OCI-LY1 (cell line): ENCODE measurements at regions not wholly inside any gene's neighbourhood (a gene's known extent, or its start where the extent isn't known, plus 50 kb on each side); places are given as distances from the start of the nearest gene placed in this dataset.

Experiments used
- H2AFZ ChIP-seq: fragments of 200-600 bp; sonication (generic), shearing (Covaris generic); 2 replicates; pipeline ENCODE4 v1.6.0; 2014; ENCODE audit warnings: antibody characterized with exemption, mild to moderate bottlenecking, low read length
- H3F3A ChIP-seq: fragments of 200-600 bp; sonication (generic), shearing (Covaris generic); 2 replicates; pipeline ENCODE4 v1.6.0; 2014; ENCODE audit warnings: mild to moderate bottlenecking, antibody characterized with exemption, low read length, moderate library complexity; ENCODE audit not compliant: insufficient read depth
- H3K27ac ChIP-seq: fragments of 200-600 bp; sonication (generic); 2 replicates; pipeline ENCODE4 v1.5.1; 2014; ENCODE audit warnings: low read length, mixed run types, mild to moderate bottlenecking, low read depth; ENCODE audit not compliant: poor library complexity, severe bottlenecking
- H3K27me3 ChIP-seq: fragments of 200-600 bp; sonication (generic); 2 replicates; pipeline ENCODE4 v1.6.0; 2014; ENCODE audit warnings: antibody characterized with exemption, mild to moderate bottlenecking, low read length, moderate library complexity; ENCODE audit not compliant: insufficient read depth
- H3K36me3 ChIP-seq: fragments of 200-600 bp; sonication (generic); 2 replicates; pipeline ENCODE4 v1.6.1; 2014; ENCODE audit warnings: mild to moderate bottlenecking, antibody characterized with exemption, low read length, moderate library complexity, mixed read lengths; ENCODE audit not compliant: insufficient read depth
- H3K4me1 ChIP-seq: fragments of 200-600 bp; sonication (generic); 2 replicates; pipeline ENCODE4 v1.5.1; 2014; ENCODE audit warnings: mild to moderate bottlenecking, low read length, moderate library complexity; ENCODE audit not compliant: insufficient read depth, severe bottlenecking
- H3K4me2 ChIP-seq: fragments of 200-600 bp; sonication (generic), shearing (Covaris generic); 2 replicates; pipeline ENCODE4 v1.6.1; 2014; ENCODE audit warnings: low read length
- H3K4me3 ChIP-seq: fragments of 200-600 bp; sonication (generic); 2 replicates; pipeline ENCODE4 v1.5.1; 2014; ENCODE audit warnings: low read length, low read depth, mild to moderate bottlenecking, mixed read lengths; ENCODE audit not compliant: poor library complexity, severe bottlenecking
- H3K79me2 ChIP-seq: fragments of 200-600 bp; shearing (Covaris generic); 2 replicates; pipeline ENCODE4 v1.6.1; 2016; ENCODE audit warnings: mixed run types, low read length, mixed read lengths; ENCODE audit not compliant: insufficient read depth
- H3K9ac ChIP-seq: fragments of 200-600 bp; sonication (generic), shearing (Covaris generic); 2 replicates; pipeline ENCODE4 v1.6.1; 2014; ENCODE audit warnings: mild to moderate bottlenecking, low read length, mixed read lengths
- H3K9me2 ChIP-seq: fragments of 200-600 bp; sonication (generic), shearing (Covaris generic); 2 replicates; pipeline ENCODE4 v1.6.1; 2014; ENCODE audit warnings: low read depth, mild to moderate bottlenecking, low read length, mixed read lengths
- H3K9me3 ChIP-seq: fragments of 200-600 bp; shearing (Covaris generic); 2 replicates; pipeline ENCODE4 v1.6.1; 2014; ENCODE audit warnings: low read length, mixed read lengths
- H4K20me1 ChIP-seq: fragments of 200-600 bp; sonication (generic), shearing (Covaris generic); 2 replicates; pipeline ENCODE4 v1.6.0; 2016; ENCODE audit warnings: mild to moderate bottlenecking, low read length; ENCODE audit not compliant: insufficient read depth
- EZH2 ChIP-seq: fragments of 200-600 bp; sonication (generic), shearing (Covaris generic); IDR thresholded peaks from 2 replicates; pipeline ENCODE4 v1.8.0; 2017; ENCODE audit warnings: borderline replicate concordance, mixed run types, mild to moderate bottlenecking, antibody characterized with exemption, low read length, moderate library complexity, mixed read lengths
- TF ChIP-seq, protein P1 (sequence below): fragments of 200-600 bp; sonication (generic), shearing (Covaris generic); IDR thresholded peaks from 2 replicates; pipeline ENCODE4 v1.5.1; 2017; ENCODE audit warnings: mild to moderate bottlenecking, antibody characterized with exemption, low read length, moderate library complexity, mixed read lengths

DNA sequence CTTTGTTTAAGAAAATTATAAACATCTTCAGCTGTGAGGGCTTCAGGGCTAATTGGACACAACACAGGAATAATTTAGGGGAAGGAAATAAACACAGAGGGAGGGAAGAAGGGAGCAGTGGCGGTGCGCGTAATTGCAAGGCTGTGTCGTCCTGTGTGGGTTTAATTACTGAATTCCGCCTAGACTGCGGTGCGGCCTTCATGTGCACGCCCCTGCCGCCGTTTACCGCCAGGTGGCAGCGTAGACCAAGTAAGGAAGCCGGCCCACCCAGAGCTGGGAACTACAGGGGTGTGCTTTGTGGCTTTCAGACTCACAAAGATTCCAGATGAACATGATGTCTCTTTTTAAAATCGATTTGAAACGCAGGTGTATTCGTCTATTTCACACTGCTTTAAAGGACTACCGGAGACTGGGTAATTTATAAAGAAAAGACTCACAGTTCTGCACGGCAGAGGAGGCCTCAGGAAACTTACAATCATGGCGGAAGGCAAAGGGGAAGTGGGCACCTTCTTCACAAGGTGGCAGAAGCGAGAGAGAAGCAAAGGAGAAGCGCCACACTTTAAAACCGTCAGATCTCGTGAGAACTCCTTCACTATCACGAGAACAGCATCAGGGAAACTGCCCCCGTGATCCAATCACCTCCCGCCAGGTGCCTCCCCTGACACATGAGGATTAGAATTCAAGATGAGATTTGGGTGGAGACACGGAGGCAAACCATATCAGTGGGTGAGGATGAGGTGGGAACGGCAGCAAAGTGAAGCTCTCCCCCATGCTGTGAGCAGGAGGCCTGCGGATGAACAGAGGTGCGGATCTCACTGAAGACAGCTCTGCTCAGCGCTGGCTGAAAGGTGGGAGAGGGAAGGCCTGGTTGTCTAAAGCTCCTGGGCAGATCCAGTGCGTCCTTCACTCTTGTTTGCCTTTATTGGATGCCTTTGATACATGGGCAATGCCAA is 222.0 kb upstream of the PDE10A start:
- Histone ChIP-seq H3K9ac (no peak overlapping the region; the same call in 1 of the 2 replicates), H3K4me2 (peak overlapping the region; percentile 43), H3K27me3 (no peaks in the 10 kb centered on the region; the same call in 1 of the 2 replicates), H3K4me1 (peaks cover 8% of the 10 kb centered on the region), H3K79me2 (no peaks in the 10 kb centered on the region), H4K20me1 (no peaks in the 10 kb centered on the region), H3F3A (no peaks in the 10 kb centered on the region), H3K9me2 (no peaks in the 10 kb centered on the region), H2AFZ (peak overlapping the region; percentile 98), H3K4me3 (peak overlapping the region; percentile 34), H3K9me3 (no peaks in the 10 kb centered on the region), H3K27ac (no peak overlapping the region), H3K36me3 (no peaks in the 10 kb centered on the region)
- TF ChIP-seq, protein P1, sequence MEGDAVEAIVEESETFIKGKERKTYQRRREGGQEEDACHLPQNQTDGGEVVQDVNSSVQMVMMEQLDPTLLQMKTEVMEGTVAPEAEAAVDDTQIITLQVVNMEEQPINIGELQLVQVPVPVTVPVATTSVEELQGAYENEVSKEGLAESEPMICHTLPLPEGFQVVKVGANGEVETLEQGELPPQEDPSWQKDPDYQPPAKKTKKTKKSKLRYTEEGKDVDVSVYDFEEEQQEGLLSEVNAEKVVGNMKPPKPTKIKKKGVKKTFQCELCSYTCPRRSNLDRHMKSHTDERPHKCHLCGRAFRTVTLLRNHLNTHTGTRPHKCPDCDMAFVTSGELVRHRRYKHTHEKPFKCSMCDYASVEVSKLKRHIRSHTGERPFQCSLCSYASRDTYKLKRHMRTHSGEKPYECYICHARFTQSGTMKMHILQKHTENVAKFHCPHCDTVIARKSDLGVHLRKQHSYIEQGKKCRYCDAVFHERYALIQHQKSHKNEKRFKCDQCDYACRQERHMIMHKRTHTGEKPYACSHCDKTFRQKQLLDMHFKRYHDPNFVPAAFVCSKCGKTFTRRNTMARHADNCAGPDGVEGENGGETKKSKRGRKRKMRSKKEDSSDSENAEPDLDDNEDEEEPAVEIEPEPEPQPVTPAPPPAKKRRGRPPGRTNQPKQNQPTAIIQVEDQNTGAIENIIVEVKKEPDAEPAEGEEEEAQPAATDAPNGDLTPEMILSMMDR = peak; percentile 90
- no peak for TF ChIP-seq EZH2

DNA sequence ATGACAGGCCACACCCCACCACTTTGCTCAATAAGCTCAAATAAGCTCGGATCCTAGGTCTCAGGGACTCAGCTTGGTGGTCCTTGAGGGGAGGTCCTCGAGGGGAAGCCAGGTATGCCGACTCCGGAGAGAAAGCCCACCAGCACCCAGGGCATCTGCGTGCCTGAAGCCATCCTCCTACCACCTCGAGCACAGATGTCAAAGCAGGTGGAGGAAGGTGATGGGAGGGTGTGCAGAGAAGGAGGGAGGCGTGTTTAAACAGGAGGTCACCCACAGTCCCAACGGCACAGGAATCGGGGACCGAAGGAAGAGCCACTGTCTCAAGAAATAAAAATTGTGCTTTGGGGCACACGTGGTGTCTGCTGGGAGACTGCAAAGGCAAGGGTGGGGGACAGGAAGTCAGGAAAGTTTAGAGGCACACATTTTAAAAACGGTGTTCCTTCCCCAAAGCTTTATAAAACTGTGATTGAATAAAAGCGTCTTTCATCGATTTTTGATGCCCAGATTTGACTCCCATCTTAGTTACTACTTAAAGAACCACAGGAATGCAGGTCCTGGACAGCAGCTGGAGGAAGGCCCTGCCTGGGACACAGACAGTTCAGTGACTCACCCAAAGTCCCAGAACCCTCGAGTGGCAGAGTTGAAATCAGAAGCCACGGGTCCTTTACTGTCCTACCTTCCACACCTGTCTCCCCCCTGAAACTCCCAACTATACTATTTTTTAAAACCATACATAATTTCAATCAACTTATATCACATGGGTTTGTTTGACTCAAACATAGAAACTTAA is 221.0 kb upstream of the PDE10A start:
- Histone ChIP-seq H3F3A (no peaks in the 10 kb centered on the region), H3K4me1 (peaks cover 8% of the 10 kb centered on the region), H4K20me1 (no peaks in the 10 kb centered on the region), H3K9me3 (no peaks in the 10 kb centered on the region), H3K4me3 (no peak overlapping the region), H3K4me2 (no peak overlapping the region), H3K9ac (no peak overlapping the region), H3K27me3 (no peaks in the 10 kb centered on the region; the same call in 1 of the 2 replicates), H3K79me2 (no peaks in the 10 kb centered on the region), H3K9me2 (no peaks in the 10 kb centered on the region), H2AFZ (no peak overlapping the region), H3K27ac (no peak overlapping the region), H3K36me3 (no peaks in the 10 kb centered on the region)
- no peak for TF ChIP-seq EZH2
- TF ChIP-seq, protein P1 = no peak

- no peaks in the 10 kb centered on the region for H4K20me1 ChIP-seq
- no peak for TF ChIP-seq EZH2
- TF ChIP-seq, protein P1 = no peak
- no peaks in the 10 kb centered on the region for H3F3A ChIP-seq
- no peak overlapping the region for H3K4me2 ChIP-seq
- no peaks in the 10 kb centered on the region for H3K9me2 ChIP-seq
- no peaks in the 10 kb centered on the region for H3K36me3 ChIP-seq
- peaks cover 8% of the 10 kb centered on the region for H3K4me1 ChIP-seq
- no peaks in the 10 kb centered on the region for H3K79me2 ChIP-seq
- no peak overlapping the region for H3K9ac ChIP-seq
- H3K9me3 ChIP-seq = no peaks in the 10 kb centered on the region
- H3K27me3 ChIP-seq = no peaks in the 10 kb centered on the region; the same call in 1 of the 2 replicates
- H3K4me3 ChIP-seq = no peak overlapping the region
- no peak overlapping the region for H3K27ac ChIP-seq
- no peak overlapping the region for H2AFZ ChIP-seq
Observed at GRCh38 chr6:165881806-165882205, 218.8 kb upstream of the PDE10A start.
